Neuronal stem cell (in vitro differentiated cells): ENCODE measurements at regions not wholly inside any gene's neighbourhood (a gene's known extent, or its start where the extent isn't known, plus 50 kb on each side); places are given as distances from the start of the nearest gene placed in this dataset.
A peak's percentile ranks its signal among the peaks of the same experiment; 100 is the strongest.

Source experiments
- DNase-seq: peaks from one replicate; pipeline ENCODE4 v3.0.0-alpha.2; 2013; ENCODE audit warnings: low spot score
- H2AFZ ChIP-seq: one replicate; pipeline ENCODE4 v1.6.1; 2013; ENCODE audit warnings: mild to moderate bottlenecking, low read length, inconsistent platforms
- H2AK5ac ChIP-seq: 2 replicates; pipeline ENCODE4 v1.6.1; 2013; ENCODE audit warnings: low read depth, mild to moderate bottlenecking, inconsistent platforms, low read length, moderate library complexity, mixed read lengths
- H2BK120ac ChIP-seq: 2 replicates; pipeline ENCODE4 v1.6.1; 2013; ENCODE audit warnings: low read depth, mild to moderate bottlenecking, inconsistent platforms, low read length, moderate library complexity, mixed read lengths
- H2BK12ac ChIP-seq: one replicate; pipeline ENCODE4 v1.6.1; 2013; ENCODE audit warnings: low read length, inconsistent platforms
- H2BK15ac ChIP-seq: 2 replicates; pipeline ENCODE4 v1.6.1; 2013; ENCODE audit warnings: mild to moderate bottlenecking, low read length, inconsistent platforms, mixed read lengths
- H2BK5ac ChIP-seq: one replicate; pipeline ENCODE4 v1.6.1; 2013; ENCODE audit warnings: inconsistent platforms, mild to moderate bottlenecking, low read length, moderate library complexity
- H3K14ac ChIP-seq: one replicate; pipeline ENCODE4 v1.6.1; 2013; ENCODE audit warnings: low read length, inconsistent platforms
- H3K18ac ChIP-seq: 2 replicates; pipeline ENCODE4 v1.6.1; 2013; ENCODE audit warnings: low read length, inconsistent platforms
- H3K23ac ChIP-seq: 2 replicates; pipeline ENCODE4 v1.6.1; 2013; ENCODE audit warnings: low read depth, mild to moderate bottlenecking, mixed read lengths, low read length, inconsistent platforms; ENCODE audit not compliant: poor library complexity
- H3K27ac ChIP-seq: replicated peaks from 3 replicates; pipeline ENCODE4 v1.5.1; 2013; ENCODE audit warnings: low read length, inconsistent platforms
- H3K27me3 ChIP-seq, 3 experiments: 2 replicates each; pipeline ENCODE4 v1.6.1; 2013; ENCODE audit warnings: low read length in 3 of 3, mild to moderate bottlenecking in 2 of 3, inconsistent platforms in 1 of 3, low read depth in 1 of 3, mixed read lengths in 1 of 3, moderate library complexity in 1 of 3; ENCODE audit not compliant: control insufficient read depth in 3 of 3, insufficient read depth in 3 of 3
- H3K36me3 ChIP-seq, 2 donors: replicated peaks in 1 of 2; 2 replicates each; pipeline ENCODE4 v1.6.1; 2013; ENCODE audit warnings: low read length in 2 of 2; ENCODE audit not compliant: control insufficient read depth in 2 of 2, insufficient read depth in 2 of 2
- H3K4ac ChIP-seq: 2 replicates; pipeline ENCODE4 v1.6.1; 2013; ENCODE audit warnings: inconsistent platforms, mild to moderate bottlenecking, low read length, moderate library complexity
- H3K4me1 ChIP-seq, 2 donors: 1 replicate in 1 of 2; 2 replicates in 1 of 2; pipeline ENCODE4 v1.6.1; 2013; ENCODE audit warnings: low read length in 2 of 2, low read depth in 1 of 2; ENCODE audit not compliant: control insufficient read depth in 2 of 2, insufficient read depth in 1 of 2
- H3K4me2 ChIP-seq: one replicate; pipeline ENCODE4 v1.6.1; 2013; ENCODE audit warnings: mild to moderate bottlenecking, low read length, inconsistent platforms; ENCODE audit not compliant: insufficient read depth, poor library complexity, severe bottlenecking
- H3K4me3 ChIP-seq, 2 donors: 2 replicates each; pipeline ENCODE4 v1.5.1; 2013; ENCODE audit warnings: low read length in 2 of 2, mild to moderate bottlenecking in 2 of 2, inconsistent platforms in 1 of 2, moderate library complexity in 1 of 2
- H3K79me1 ChIP-seq: one replicate; pipeline ENCODE4 v1.6.1; 2013; ENCODE audit warnings: low read depth, mild to moderate bottlenecking, inconsistent platforms, low read length, moderate library complexity
- H3K9ac ChIP-seq: one replicate; pipeline ENCODE4 v1.6.1; 2013; ENCODE audit warnings: mild to moderate bottlenecking, low read depth, low read length, inconsistent platforms; ENCODE audit not compliant: poor library complexity
- H3K9me3 ChIP-seq, 2 donors: replicated peaks in 1 of 2; 2 replicates each; pipeline versions ENCODE3 to v1.6.1; 2013; ENCODE audit warnings: low read length in 2 of 2, mild to moderate bottlenecking in 2 of 2, inconsistent platforms in 1 of 2, low read depth in 1 of 2, mixed read lengths in 1 of 2, moderate library complexity in 1 of 2; ENCODE audit not compliant: control insufficient read depth in 2 of 2, insufficient read depth in 1 of 2
- H4K8ac ChIP-seq: one replicate; pipeline ENCODE4 v1.6.1; 2013; ENCODE audit warnings: low read depth, mild to moderate bottlenecking, inconsistent platforms, low read length, moderate library complexity
- H4K91ac ChIP-seq: one replicate; pipeline ENCODE4 v1.6.1; 2013; ENCODE audit warnings: low read length, low read depth, mild to moderate bottlenecking, inconsistent platforms; ENCODE audit not compliant: poor library complexity
- WGBS, 2 donors: extraction: QIAGEN DNeasy Blood & Tissue Kit; methylation state at CpG; one replicate each; pipeline ENCODE4 v1.1.7; 2013; ENCODE audit warnings: missing lambda C conversion rate in 2 of 2, mixed read lengths in 1 of 2; ENCODE audit not compliant: insufficient read length in 2 of 2, insufficient replicate concordance in 1 of 2; ENCODE audit errors: extremely low coverage in 2 of 2; 5-methylcytosine and 5-hydroxymethylcytosine counted together

- H3K23ac ChIP-seq = no peak overlapping the region
- H3K27ac ChIP-seq = no peak overlapping the region
- H4K8ac ChIP-seq = no peak overlapping the region
- H3K27me3 ChIP-seq = peaks cover 0 to 5% (median 0%) of the 10 kb centered on the region in 3 experiments
- no peak overlapping the region for H3K4ac ChIP-seq
- no peak overlapping the region for H2BK5ac ChIP-seq
- H2BK120ac ChIP-seq = no peak overlapping the region
- no peak overlapping the region for H2BK15ac ChIP-seq
- WGBS, 2 donors = no CpG with 5 or more reads among the region's 7 CpGs
- H3K9ac ChIP-seq = no peak overlapping the region
- H2BK12ac ChIP-seq = no peak overlapping the region
- H2AK5ac ChIP-seq = no peak overlapping the region
- H2AFZ ChIP-seq = no peak overlapping the region
- H3K4me1 ChIP-seq = peaks cover 9 to 13% of the 10 kb centered on the region in 2 donors
- no peaks in the 10 kb centered on the region for H3K79me1 ChIP-seq
- no peak for DNase-seq
- H3K9me3 ChIP-seq = no peaks in the 10 kb centered on the region
- no peaks in the 10 kb centered on the region for H3K36me3 ChIP-seq
- no peak overlapping the region for H3K4me3 ChIP-seq
- H3K4me2 ChIP-seq = no peak overlapping the region
- peak overlapping the region; percentile 11 for H3K18ac ChIP-seq
- H3K14ac ChIP-seq = no peak overlapping the region
- no peak overlapping the region for H4K91ac ChIP-seq
Observed at GRCh38 chr4:140298001-140298400, 75.4 kb upstream of the SCOC start.

- Histone ChIP-seq H3K36me3 (no peaks in the 10 kb centered on the region), H2BK120ac (no peak overlapping the region), H3K27ac (no peak overlapping the region), H3K23ac (no peak overlapping the region), H2BK15ac (no peak overlapping the region), H2AK5ac (no peak overlapping the region), H2BK12ac (no peak overlapping the region), H3K4me1 (peaks cover 9 to 13% of the 10 kb centered on the region in 2 donors), H3K14ac (no peak overlapping the region), H4K91ac (no peak overlapping the region), H4K8ac (no peak overlapping the region), H3K9me3 (no peaks in the 10 kb centered on the region), H3K4ac (no peak overlapping the region), H3K4me2 (no peak overlapping the region), H3K27me3 (peaks cover 0 to 8% (median 0%) of the 10 kb centered on the region in 3 experiments), H2AFZ (peak overlapping the region; percentile 50), H2BK5ac (no peak overlapping the region), H3K79me1 (no peaks in the 10 kb centered on the region), H3K9ac (no peak overlapping the region), H3K18ac (no peak overlapping the region), H3K4me3 (no peak overlapping the region)
- no CpG with 5 or more reads among the region's 7 CpGs for WGBS, 2 donors
- no peak for DNase-seq
Observed at GRCh38 chr4:140297221-140297570, 76.2 kb upstream of the SCOC start.

- no CpG with 5 or more reads among the region's 15 CpGs for WGBS, 2 donors
- H3K4me1 ChIP-seq = peaks cover 9 to 13% of the 10 kb centered on the region in 2 donors
Observed at GRCh38 chr4:140296335-140297220, 76.9 kb upstream of the SCOC start.

GRCh38 chr4:140293979-140294378 lies 79.5 kb upstream of the SCOC start:
- no peak overlapping the region for H3K14ac ChIP-seq
- no peak overlapping the region for H3K18ac ChIP-seq
- H3K36me3 ChIP-seq = no peaks in the 10 kb centered on the region
- no peak overlapping the region for H4K91ac ChIP-seq
- H2BK5ac ChIP-seq = no peak overlapping the region
- WGBS, 2 donors = no CpG with 5 or more reads among the region's 2 CpGs
- no peak overlapping the region for H3K4ac ChIP-seq
- H3K27me3 ChIP-seq = peaks cover 0 to 8% (median 0%) of the 10 kb centered on the region in 3 experiments
- no peak overlapping the region for H3K9ac ChIP-seq
- no peak overlapping the region for H3K4me3 ChIP-seq
- H2AK5ac ChIP-seq = no peak overlapping the region
- no peak for DNase-seq
- H3K4me1 ChIP-seq = peaks cover 9 to 22% of the 10 kb centered on the region in 2 donors
- H3K4me2 ChIP-seq = no peak overlapping the region
- H2BK12ac ChIP-seq = no peak overlapping the region
- no peaks in the 10 kb centered on the region for H3K9me3 ChIP-seq
- H4K8ac ChIP-seq = no peak overlapping the region
- H3K23ac ChIP-seq = no peak overlapping the region
- H3K27ac ChIP-seq = no peak overlapping the region
- H3K79me1 ChIP-seq = no peaks in the 10 kb centered on the region
- H2BK120ac ChIP-seq = no peak overlapping the region
- no peak overlapping the region for H2AFZ ChIP-seq
- H2BK15ac ChIP-seq = no peak overlapping the region

More at GRCh38 chr4:140296335-140297220, 76.9 kb upstream of the SCOC start:
- no peaks in the 10 kb centered on the region for H3K36me3 ChIP-seq
- no peak overlapping the region for H3K4me2 ChIP-seq
- no peaks in the 10 kb centered on the region for H3K9me3 ChIP-seq
- H2BK15ac ChIP-seq = no peak overlapping the region
- H3K4me3 ChIP-seq = no peak overlapping the region
- H3K9ac ChIP-seq = no peak overlapping the region
- H3K79me1 ChIP-seq = no peaks in the 10 kb centered on the region
- no peak overlapping the region for H3K27ac ChIP-seq
- peak overlapping the region; percentile 50 for H2AFZ ChIP-seq
- no peak overlapping the region for H2AK5ac ChIP-seq
- peaks cover 0 to 8% (median 0%) of the 10 kb centered on the region in 3 experiments for H3K27me3 ChIP-seq
- no peak overlapping the region for H4K91ac ChIP-seq
- H3K4ac ChIP-seq = no peak overlapping the region
- no peak for DNase-seq
- H2BK120ac ChIP-seq = no peak overlapping the region
- H3K18ac ChIP-seq = no peak overlapping the region
- H4K8ac ChIP-seq = no peak overlapping the region
- H2BK5ac ChIP-seq = no peak overlapping the region
- H2BK12ac ChIP-seq = no peak overlapping the region
- H3K23ac ChIP-seq = no peak overlapping the region
- H3K14ac ChIP-seq = no peak overlapping the region
